K562 (cell line): ENCODE measurements at regions not wholly inside any gene's neighbourhood (a gene's known extent, or its start where the extent isn't known, plus 50 kb on each side); places are given as distances from the start of the nearest gene placed in this dataset.

Experiments
- MAZ ChIP-seq, 2 experiments: fragments of 450-650 bp in 1 of 2; sonication (generic) in 1 of 2; formaldehyde crosslinking; IDR thresholded peaks in 1 of 2; conservative IDR thresholded peaks in 1 of 2; 2 replicates each; pipeline versions ENCODE4 v1.4.0 to v1.5.0; 2020; ENCODE audit warnings: mild to moderate bottlenecking in 1 of 2, missing genetic modification reagents in 1 of 2
- TF ChIP-seq, protein P1 (sequence below): fragments of 450-650 bp; IDR thresholded peaks from 2 replicates; pipeline ENCODE4 v1.6.1; 2016; ENCODE audit warnings: low read depth

GRCh38 chr12:3980504-3981272, 107.5 kb upstream of the PARP11 start (continued):
- TF ChIP-seq, protein P1, sequence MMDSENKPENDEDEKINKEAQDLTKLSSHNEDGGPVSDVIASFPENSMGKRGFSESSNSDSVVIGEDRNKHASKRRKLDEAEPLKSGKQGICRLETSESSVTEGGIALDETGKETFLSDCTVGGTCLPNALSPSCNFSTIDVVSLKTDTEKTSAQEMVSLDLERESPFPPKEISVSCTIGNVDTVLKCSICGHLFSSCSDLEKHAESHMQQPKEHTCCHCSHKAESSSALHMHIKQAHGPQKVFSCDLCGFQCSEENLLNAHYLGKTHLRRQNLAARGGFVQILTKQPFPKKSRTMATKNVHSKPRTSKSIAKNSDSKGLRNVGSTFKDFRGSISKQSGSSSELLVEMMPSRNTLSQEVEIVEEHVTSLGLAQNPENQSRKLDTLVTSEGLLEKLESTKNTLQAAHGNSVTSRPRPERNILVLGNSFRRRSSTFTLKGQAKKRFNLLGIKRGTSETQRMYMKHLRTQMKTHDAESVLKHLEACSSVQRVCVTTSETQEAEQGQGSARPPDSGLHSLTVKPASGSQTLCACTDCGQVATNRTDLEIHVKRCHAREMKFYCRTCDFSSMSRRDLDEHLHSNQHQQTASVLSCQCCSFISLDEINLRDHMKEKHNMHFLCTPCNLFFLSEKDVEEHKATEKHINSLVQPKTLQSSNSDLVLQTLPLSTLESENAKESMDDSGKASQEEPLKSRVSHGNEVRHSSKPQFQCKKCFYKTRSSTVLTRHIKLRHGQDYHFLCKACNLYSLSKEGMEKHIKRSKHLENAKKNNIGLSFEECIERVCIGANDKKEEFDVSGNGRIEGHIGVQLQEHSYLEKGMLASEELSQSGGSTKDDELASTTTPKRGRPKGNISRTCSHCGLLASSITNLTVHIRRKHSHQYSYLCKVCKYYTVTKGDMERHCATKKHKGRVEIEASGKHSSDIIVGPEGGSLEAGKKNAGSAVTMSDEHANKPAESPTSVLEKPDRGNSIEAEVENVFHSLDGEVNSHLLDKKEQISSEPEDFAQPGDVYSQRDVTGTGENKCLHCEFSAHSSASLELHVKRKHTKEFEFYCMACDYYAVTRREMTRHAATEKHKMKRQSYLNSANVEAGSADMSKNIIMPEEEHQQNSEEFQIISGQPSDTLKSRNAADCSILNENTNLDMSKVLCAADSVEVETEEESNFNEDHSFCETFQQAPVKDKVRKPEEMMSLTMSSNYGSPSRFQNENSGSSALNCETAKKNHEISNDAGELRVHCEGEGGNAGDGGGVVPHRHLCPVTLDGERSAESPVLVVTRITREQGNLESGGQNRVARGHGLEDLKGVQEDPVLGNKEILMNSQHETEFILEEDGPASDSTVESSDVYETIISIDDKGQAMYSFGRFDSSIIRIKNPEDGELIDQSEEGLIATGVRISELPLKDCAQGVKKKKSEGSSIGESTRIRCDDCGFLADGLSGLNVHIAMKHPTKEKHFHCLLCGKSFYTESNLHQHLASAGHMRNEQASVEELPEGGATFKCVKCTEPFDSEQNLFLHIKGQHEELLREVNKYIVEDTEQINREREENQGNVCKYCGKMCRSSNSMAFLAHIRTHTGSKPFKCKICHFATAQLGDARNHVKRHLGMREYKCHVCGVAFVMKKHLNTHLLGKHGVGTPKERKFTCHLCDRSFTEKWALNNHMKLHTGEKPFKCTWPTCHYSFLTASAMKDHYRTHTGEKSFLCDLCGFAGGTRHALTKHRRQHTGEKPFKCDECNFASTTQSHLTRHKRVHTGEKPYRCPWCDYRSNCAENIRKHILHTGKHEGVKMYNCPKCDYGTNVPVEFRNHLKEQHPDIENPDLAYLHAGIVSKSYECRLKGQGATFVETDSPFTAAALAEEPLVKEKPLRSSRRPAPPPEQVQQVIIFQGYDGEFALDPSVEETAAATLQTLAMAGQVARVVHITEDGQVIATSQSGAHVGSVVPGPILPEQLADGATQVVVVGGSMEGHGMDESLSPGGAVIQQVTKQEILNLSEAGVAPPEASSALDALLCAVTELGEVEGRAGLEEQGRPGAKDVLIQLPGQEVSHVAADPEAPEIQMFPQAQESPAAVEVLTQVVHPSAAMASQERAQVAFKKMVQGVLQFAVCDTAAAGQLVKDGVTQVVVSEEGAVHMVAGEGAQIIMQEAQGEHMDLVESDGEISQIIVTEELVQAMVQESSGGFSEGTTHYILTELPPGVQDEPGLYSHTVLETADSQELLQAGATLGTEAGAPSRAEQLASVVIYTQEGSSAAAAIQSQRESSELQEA = no peak
- no peak for TF ChIP-seq MAZ (CRISPR knock-in tag; conservative IDR thresholded peaks at IDR 0.05 in 1 of 2, IDR thresholded peaks at IDR 0.05 in 1 of 2)
- TF ChIP-seq, all 486 proteins: peak for 0
